Activated B cell treated with CpG ODN at 0.5 μM for 24 hours (primary cell): ENCODE measurements at regions not wholly inside any gene's neighbourhood (a gene's known extent, or its start where the extent isn't known, plus 50 kb on each side); places are given as distances from the start of the nearest gene placed in this dataset.
"Not testable (repeated sequence)": the region's sequence is repeated elsewhere in the genome, so short reads cannot be mapped to it uniquely, and the experiment has no call there.

Source experiments
- ATAC-seq: fragments of 200-7000 bp; cut with Tn5 transposase; one replicate; pipeline ENCODE4 v1.10.0; 2021; ENCODE audit warnings: low read depth, mild to moderate bottlenecking, moderate library complexity
- CTCF ChIA-PET: fragments of 350-600 bp; sonication (Branson Sonifier 250); formaldehyde crosslinking; loops from one replicate; lab custom pipeline; 2021; ENCODE audit warnings: antibody characterized with exemption; lab: Charles Lee
- POLR2A ChIA-PET: fragments of 350-600 bp; sonication (Branson Sonifier 250); formaldehyde crosslinking; loops from one replicate; lab custom pipeline; 2021; ENCODE audit warnings: antibody characterized with exemption; lab: Charles Lee
- DNase-seq: peaks from one replicate; pipeline ENCODE4 v3.0.0; 2022
- H3K27ac Mint-ChIP-seq: one replicate; pipeline ENCODE4 v1.8.0; 2020; ENCODE audit warnings: mixed read lengths
- H3K27me3 Mint-ChIP-seq: one replicate; pipeline ENCODE4 v1.8.0; 2021; ENCODE audit warnings: mixed read lengths
- H3K36me3 Mint-ChIP-seq: one replicate; pipeline ENCODE4 v1.8.0; 2021; ENCODE audit warnings: low read depth, mixed read lengths
- H3K4me1 Mint-ChIP-seq: one replicate; pipeline ENCODE4 v1.8.0; 2021; ENCODE audit warnings: mixed read lengths
- H3K4me3 Mint-ChIP-seq: one replicate; pipeline ENCODE4 v1.8.0; 2020; ENCODE audit warnings: mild to moderate bottlenecking, mixed read lengths
- H3K9me3 Mint-ChIP-seq: one replicate; pipeline ENCODE4 v1.8.0; 2020; ENCODE audit warnings: mixed read lengths
- intact Hi-C: fragments of 100-400 bp; cut with micrococcal nuclease; formaldehyde crosslinking; loops from one replicate; pipeline ENCODE4 v1.15.1; 2024
- TF ChIP-seq, protein P1 (sequence below): fragments of 200-600 bp; IDR thresholded peaks from one replicate; pipeline ENCODE4 v1.8.0; 2022; ENCODE audit warnings: antibody characterized with exemption, mild to moderate bottlenecking

DNA sequence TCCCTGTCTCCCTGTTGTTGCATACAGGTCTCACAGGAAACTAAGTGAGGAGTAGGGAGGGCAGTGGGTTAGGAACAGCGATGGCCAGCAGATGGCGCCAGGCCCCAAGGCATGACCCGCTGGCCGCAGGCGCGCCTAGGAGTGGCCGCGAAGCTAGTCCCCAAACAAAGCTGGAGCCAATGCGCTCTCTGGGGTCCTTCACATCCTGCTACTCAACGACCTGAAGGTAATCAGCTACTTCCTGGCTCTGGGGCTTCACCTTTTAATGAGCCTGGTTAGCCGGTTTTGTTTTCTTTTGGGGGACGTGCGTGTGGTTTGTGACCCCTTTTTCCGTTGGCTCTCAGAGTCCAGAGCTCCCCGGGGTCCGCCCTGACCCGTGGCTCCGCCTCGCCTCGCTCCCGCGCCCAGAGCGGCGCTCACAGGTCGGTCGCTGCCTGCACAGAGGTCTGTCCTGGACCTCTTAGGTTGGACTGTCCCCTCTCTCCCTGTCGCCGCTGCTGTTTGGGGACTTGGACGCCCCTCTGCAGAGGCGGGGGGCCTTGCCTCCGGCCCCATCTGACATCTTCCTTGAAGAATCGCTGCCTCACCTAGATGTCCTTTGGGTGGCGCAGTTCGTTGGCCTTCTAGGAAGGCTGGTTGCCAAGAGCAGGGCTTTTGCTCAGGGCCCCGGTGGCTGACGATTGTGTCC, 62.2 kb upstream of the GTF3A start:
- DNase-seq (peak; percentile 73), ATAC-seq (peak; percentile 92)
- Mint-ChIP-seq H3K36me3 (no peaks in the 10 kb centered on the region), H3K27me3 (peaks cover 10% of the 10 kb centered on the region), H3K4me3 (peak overlapping the region; percentile 35), H3K4me1 (peaks cover 9% of the 10 kb centered on the region), H3K9me3 (no peaks in the 10 kb centered on the region), H3K27ac (no peak overlapping the region)
- TF ChIP-seq, protein P1, sequence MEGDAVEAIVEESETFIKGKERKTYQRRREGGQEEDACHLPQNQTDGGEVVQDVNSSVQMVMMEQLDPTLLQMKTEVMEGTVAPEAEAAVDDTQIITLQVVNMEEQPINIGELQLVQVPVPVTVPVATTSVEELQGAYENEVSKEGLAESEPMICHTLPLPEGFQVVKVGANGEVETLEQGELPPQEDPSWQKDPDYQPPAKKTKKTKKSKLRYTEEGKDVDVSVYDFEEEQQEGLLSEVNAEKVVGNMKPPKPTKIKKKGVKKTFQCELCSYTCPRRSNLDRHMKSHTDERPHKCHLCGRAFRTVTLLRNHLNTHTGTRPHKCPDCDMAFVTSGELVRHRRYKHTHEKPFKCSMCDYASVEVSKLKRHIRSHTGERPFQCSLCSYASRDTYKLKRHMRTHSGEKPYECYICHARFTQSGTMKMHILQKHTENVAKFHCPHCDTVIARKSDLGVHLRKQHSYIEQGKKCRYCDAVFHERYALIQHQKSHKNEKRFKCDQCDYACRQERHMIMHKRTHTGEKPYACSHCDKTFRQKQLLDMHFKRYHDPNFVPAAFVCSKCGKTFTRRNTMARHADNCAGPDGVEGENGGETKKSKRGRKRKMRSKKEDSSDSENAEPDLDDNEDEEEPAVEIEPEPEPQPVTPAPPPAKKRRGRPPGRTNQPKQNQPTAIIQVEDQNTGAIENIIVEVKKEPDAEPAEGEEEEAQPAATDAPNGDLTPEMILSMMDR, result peak; percentile 65
- ChIA-PET CTCF (interaction anchor here (0.6 to 7.3 kb wide), 34 partner anchors 9 to 827 kb away, joined by 3 to 185 read pairs (median 4); partner anchors contain the start of gene LNX2), POLR2A (interaction anchor here (0.6 to 1.0 kb wide), 3 partner anchors 377 to 464 kb away, joined by 3 read pairs; no protein-coding TSS in a partner anchor)
- intact Hi-C loops, result loop anchor here (1.0 to 2.0 kb wide), 4 partner anchors 44 to 1435 kb away; no protein-coding TSS in a partner anchor

DNA sequence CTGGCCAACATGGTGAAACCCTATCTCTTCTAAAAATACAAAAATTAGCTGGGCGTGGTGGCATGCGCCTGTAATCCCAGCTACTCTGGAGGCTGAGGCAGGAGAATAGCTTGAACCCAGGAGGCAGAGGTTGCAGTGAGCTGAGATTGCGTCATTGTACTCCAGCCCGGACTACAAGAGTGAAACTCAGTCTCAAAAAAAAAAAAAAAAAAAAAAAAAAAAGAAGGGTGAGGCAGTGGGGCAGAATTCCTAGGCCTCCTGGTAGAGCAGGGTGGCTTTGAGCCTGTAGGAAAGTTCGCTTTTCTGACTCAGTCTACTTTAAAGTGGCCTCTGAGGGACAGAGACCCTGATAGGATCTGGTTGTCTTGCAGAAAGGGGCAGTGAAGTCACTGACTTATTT, 60.8 kb upstream of the GTF3A start:
- intact Hi-C loops, result loop anchor here (2.0 kb wide), 1 partner anchor 1433 kb away; no protein-coding TSS in a partner anchor
- POLR2A ChIA-PET, H3K27ac Mint-ChIP-seq: not testable (repeated sequence)

DNA sequence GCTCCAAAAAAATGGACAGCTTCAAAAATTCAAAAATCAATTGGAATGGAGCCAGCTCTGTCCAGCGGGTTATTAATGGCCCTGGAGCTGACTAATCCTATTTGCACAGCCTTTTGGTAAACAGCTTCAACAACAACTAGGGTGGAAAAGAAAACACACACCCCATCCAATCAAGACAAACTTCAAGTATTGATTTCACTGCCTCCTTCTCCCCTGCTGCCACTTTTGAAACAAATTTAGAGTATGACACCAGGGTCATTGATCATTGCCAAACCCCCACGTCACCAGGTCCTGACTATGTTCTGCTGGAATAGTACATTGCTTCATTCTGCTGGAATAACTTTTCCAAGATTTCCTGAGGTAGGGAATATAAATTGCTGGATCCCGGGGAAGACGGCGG, 56.8 kb upstream of the GTF3A start:
- ATAC-seq, result no peak
- CTCF ChIA-PET, result interaction anchor here (1.1 kb wide), 1 partner anchor 459 kb away, joined by 3 read pairs; no protein-coding TSS in a partner anchor
- H3K27me3 Mint-ChIP-seq, result peaks cover 21% of the 10 kb centered on the region

More for the DNA sequence above, 60.8 kb upstream of the GTF3A start:
- not testable (repeated sequence) for ATAC-seq, DNase-seq, H3K36me3 Mint-ChIP-seq, H3K9me3 Mint-ChIP-seq, H3K4me1 Mint-ChIP-seq, H3K4me3 Mint-ChIP-seq
- peaks cover 18% of the 10 kb centered on the region for H3K27me3 Mint-ChIP-seq
- CTCF ChIA-PET, result interaction anchor here (1.5 to 7.3 kb wide), 5 partner anchors 10 to 621 kb away, joined by 5 to 185 read pairs (median 68); no protein-coding TSS in a partner anchor

DNA sequence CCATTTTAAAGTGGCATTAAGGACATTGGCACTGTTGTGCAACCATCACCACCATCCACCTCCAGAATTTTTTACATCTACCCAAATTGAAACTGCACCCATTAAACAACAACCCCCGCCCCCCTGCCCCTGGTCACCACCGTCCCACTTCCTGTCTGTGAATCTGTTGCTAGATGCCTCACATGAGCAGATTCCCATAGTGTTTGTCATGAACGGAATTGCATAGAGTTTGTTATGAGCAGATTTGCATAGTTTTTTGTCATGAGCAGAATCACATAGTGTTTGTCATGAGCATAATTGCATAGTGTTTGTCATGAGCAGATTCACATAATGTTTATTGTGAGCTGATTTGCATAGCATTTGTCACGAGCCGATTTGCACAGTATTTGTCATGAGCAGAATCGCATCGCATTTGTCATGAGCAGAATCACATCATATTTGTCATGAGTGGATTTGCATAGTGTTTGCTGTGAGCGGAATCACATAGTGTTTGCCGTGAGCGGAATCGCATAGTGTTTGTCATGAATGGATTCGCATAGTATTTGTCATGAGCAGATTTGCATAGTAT, 54.0 kb upstream of the GTF3A start:
- POLR2A ChIA-PET, result no interaction called here
- TF ChIP-seq, protein P1, result no peak
- Mint-ChIP-seq H3K27ac (no peak overlapping the region), H3K4me3 (no peak overlapping the region), H3K36me3 (no peaks in the 10 kb centered on the region), H3K4me1 (no peaks in the 10 kb centered on the region), H3K27me3 (peaks cover 35% of the 10 kb centered on the region), H3K9me3 (no peaks in the 10 kb centered on the region)
- CTCF ChIA-PET, result interaction anchor here (0.7 kb wide), 1 partner anchor 385 kb away, joined by 3 read pairs; no protein-coding TSS in a partner anchor
- intact Hi-C loops, result no loop called here
- ATAC-seq, result no peak
- DNase-seq, result no peak

More for the DNA sequence above, 56.8 kb upstream of the GTF3A start:
- POLR2A ChIA-PET, result no interaction called here
- Mint-ChIP-seq H3K9me3 (no peaks in the 10 kb centered on the region), H3K4me3 (no peak overlapping the region), H3K36me3 (no peaks in the 10 kb centered on the region), H3K27ac (no peak overlapping the region), H3K4me1 (no peaks in the 10 kb centered on the region)
- DNase-seq, result no peak
- TF ChIP-seq, protein P1, result no peak
- intact Hi-C loops, result no loop called here

DNA sequence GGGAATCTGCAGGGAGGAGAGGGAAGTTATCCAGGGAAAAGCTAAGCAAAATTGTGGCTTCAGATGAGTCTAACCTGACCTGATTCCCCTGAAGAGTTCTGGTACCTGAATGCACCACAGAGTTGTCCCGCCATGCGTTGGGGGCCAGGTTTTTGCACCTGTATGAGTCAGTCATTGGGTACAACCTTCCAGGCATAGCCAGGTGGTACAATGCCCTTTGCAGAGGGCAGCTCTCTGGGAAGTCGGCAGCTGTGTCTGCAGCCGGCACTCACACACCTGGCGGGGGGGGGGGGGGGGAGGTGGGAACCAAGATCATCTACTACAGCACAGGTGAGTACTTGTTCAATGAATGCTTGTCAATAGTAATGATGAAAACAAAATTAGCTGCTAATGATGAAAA, 52.5 kb upstream of the GTF3A start:
- ChIA-PET POLR2A (no interaction called here), CTCF (interaction anchor here (0.9 to 10.1 kb wide), 5 partner anchors 9 to 612 kb away, joined by 3 to 177 read pairs (median 16); no protein-coding TSS in a partner anchor)
- TF ChIP-seq, protein P1, result no peak
- Mint-ChIP-seq H3K4me1 (peaks cover 2% of the 10 kb centered on the region), H3K27ac (no peak overlapping the region), H3K9me3 (no peaks in the 10 kb centered on the region), H3K27me3 (peaks cover 33% of the 10 kb centered on the region), H3K36me3 (no peaks in the 10 kb centered on the region), H3K4me3 (no peak overlapping the region)
- no peak for DNase-seq
- intact Hi-C loops, result no loop called here
- no peak for ATAC-seq
